ENCODE measurements at regions not wholly inside any gene's neighbourhood (a gene's known extent, or its start where the extent isn't known, plus 50 kb on each side); places are given as distances from the start of the nearest gene placed in this dataset.

DNA sequence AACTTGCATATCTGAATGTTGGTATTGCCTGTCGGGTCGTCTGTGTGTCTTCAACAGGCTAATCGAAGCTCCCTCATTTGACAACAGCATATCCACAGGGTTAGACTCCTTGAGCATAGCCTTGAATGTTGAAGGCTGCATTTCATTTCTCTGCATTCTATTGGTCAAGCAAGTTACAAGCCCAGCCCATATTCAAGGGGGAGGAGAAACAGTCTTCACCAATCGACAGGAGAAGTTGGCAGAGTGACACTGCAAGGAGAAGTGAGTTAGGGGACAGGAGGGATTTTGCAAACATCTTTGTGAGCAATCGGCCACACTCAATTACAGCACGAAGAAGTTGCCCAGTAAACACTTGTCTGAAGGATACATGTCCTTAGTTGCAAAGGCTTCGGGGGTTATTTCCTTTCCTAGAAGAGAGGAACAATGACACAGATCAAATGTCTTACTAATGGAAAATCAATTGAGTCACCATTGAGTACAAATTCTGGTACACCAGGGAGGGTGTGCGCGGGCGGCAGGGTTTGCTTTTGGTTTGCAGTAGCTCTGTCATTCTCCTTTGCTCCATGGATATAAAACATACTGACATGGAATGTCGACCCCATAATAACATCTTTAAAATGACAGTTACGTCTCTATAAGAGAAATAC lies 60.6 kb upstream of the NT5E start:
- TF ChIP-seq FOXP2 (optimal IDR thresholded peaks at IDR 0.05; ENCODE audit: control extremely low read depth, extremely low read length, insufficient read depth), result no peak
- TF ChIP-seq POLR2AphosphoS5 (IDR thresholded peaks at IDR 0.05; ENCODE audit: borderline replicate concordance, low read depth, low read length), result no peak
